PFSK-1 (cell line): ENCODE measurements at regions not wholly inside any gene's neighbourhood (a gene's known extent, or its start where the extent isn't known, plus 50 kb on each side); places are given as distances from the start of the nearest gene placed in this dataset.

ENCODE experiments used
- FOXP2 ChIP-seq: optimal IDR thresholded peaks from 2 replicates; pipeline ENCODE3; 2011; ENCODE audit warnings: borderline replicate concordance, control low read depth, inconsistent platforms; ENCODE audit not compliant: insufficient read depth; ENCODE audit errors: extremely low read length, extremely low read depth
- POLR2AphosphoS5 ChIP-seq: IDR thresholded peaks from 2 replicates; pipeline ENCODE4 v1.6.1; 2012; ENCODE audit warnings: low read depth, mild to moderate bottlenecking, control low read depth, low read length, moderate library complexity
- REST ChIP-seq, 2 experiments: IDR thresholded peaks; 2 replicates each; pipeline versions ENCODE4 v1.6.1 to v1.8.0; 2011 to 2012; ENCODE audit warnings: low read depth in 2 of 2, low read length in 2 of 2, control low read depth in 1 of 2, inconsistent platforms in 1 of 2, mild to moderate bottlenecking in 1 of 2, moderate library complexity in 1 of 2; ENCODE audit not compliant: insufficient read depth in 1 of 2
- SIN3A ChIP-seq: IDR thresholded peaks from 2 replicates; pipeline ENCODE4 v1.6.1; 2012; ENCODE audit warnings: mild to moderate bottlenecking, low read length, moderate library complexity, borderline replicate concordance; ENCODE audit not compliant: insufficient read depth
- TAF1 ChIP-seq: IDR thresholded peaks from 2 replicates; pipeline ENCODE4 v1.6.1; 2012; ENCODE audit warnings: low read length, control low read depth, borderline replicate concordance; ENCODE audit not compliant: insufficient read depth

GRCh38 chr2:145927131-145927950, 1407.4 kb upstream of the ZEB2 start:
- TF ChIP-seq SIN3A (no peak), POLR2AphosphoS5 (no peak)

- TF ChIP-seq FOXP2 (no peak), POLR2AphosphoS5 (no peak), TAF1 (no peak), SIN3A (no peak), REST (IDR thresholded peaks at IDR 0.05; ENCODE audit: insufficient read depth in 1 of 2, low read depth in 2 of 2, low read length in 2 of 2) (no peak)
Measured at GRCh38 chr2:145925591-145925990, 1405.7 kb upstream of the ZEB2 start.

GRCh38 chr2:145919477-145919876, 1399.6 kb upstream of the ZEB2 start:
- TF ChIP-seq FOXP2: no peak
- TF ChIP-seq TAF1: no peak
- TF ChIP-seq POLR2AphosphoS5: no peak
- TF ChIP-seq SIN3A: no peak
- no peak for TF ChIP-seq REST (IDR thresholded peaks at IDR 0.05; ENCODE audit: insufficient read depth in 1 of 2, low read depth in 2 of 2, low read length in 2 of 2)

- no peak for TF ChIP-seq FOXP2
- no peak for TF ChIP-seq REST (IDR thresholded peaks at IDR 0.05; ENCODE audit: insufficient read depth in 1 of 2, low read depth in 2 of 2, low read length in 2 of 2)
- no peak for TF ChIP-seq SIN3A
- no peak for TF ChIP-seq POLR2AphosphoS5
- TF ChIP-seq TAF1: no peak
Measured at GRCh38 chr2:145918951-145919350, 1399.0 kb upstream of the ZEB2 start.

GRCh38 chr2:145916799-145917198, 1396.9 kb upstream of the ZEB2 start:
- TF ChIP-seq POLR2AphosphoS5 (no peak), SIN3A (no peak), REST (IDR thresholded peaks at IDR 0.05; ENCODE audit: insufficient read depth in 1 of 2, low read depth in 2 of 2, low read length in 2 of 2) (no peak), FOXP2 (no peak), TAF1 (no peak)
